Heart left ventricle (tissue), 16 donors: ENCODE measurements at regions not wholly inside any gene's neighbourhood (a gene's known extent, or its start where the extent isn't known, plus 50 kb on each side); places are given as distances from the start of the nearest gene placed in this dataset.
A peak's percentile ranks its signal among the peaks of the same experiment; 100 is the strongest.

Experiments
- ATAC-seq, 4 donors: fragments of 200-7000 bp; cut with Tn5 transposase; one replicate each; pipeline ENCODE4 v1.9.1; 2020 to 2022; ENCODE audit warnings: moderate library complexity in 4 of 4, mild to moderate bottlenecking in 3 of 4, moderate number of reproducible peaks in 1 of 4
- DNase-seq, 5 donors: peaks; one replicate each; pipeline ENCODE4 v3.0.0-alpha.2; 2020
- H3K27ac ChIP-seq, 12 donors: fragments of 200-600 bp; sonication (generic) in 4 of 12; one replicate each; pipeline versions ENCODE4 v1.5.0 to v1.8.0; 2016 to 2022; ENCODE audit warnings: mild to moderate bottlenecking in 2 of 12
- H3K27me3 ChIP-seq, 9 donors: fragments of 200-600 bp; sonication (generic) in 2 of 9; one replicate each; pipeline versions ENCODE4 v1.5.1 to v1.8.0; 2016 to 2022; ENCODE audit warnings: mild to moderate bottlenecking in 3 of 9
- H3K36me3 ChIP-seq, 9 donors: fragments of 200-600 bp; sonication (generic) in 2 of 9; one replicate each; pipeline versions ENCODE4 v1.5.0 to v1.8.0; 2018 to 2022; ENCODE audit warnings: mild to moderate bottlenecking in 2 of 9
- H3K4me1 ChIP-seq, 12 donors: fragments of 200-600 bp; sonication (generic) in 4 of 12; one replicate each; pipeline versions ENCODE4 v1.5.0 to v1.8.0; 2016 to 2022; ENCODE audit warnings: mild to moderate bottlenecking in 3 of 12
- H3K4me3 ChIP-seq, 12 donors: fragments of 200-600 bp; sonication (generic) in 4 of 12; one replicate each; pipeline versions ENCODE4 v1.5.0 to v1.8.0; 2017 to 2022; ENCODE audit warnings: mild to moderate bottlenecking in 9 of 12, moderate library complexity in 4 of 12
- H3K9me3 ChIP-seq, 12 donors: fragments of 200-600 bp; sonication (generic) in 4 of 12; one replicate each; pipeline versions ENCODE4 v1.5.0 to v1.8.0; 2016 to 2022; ENCODE audit warnings: mild to moderate bottlenecking in 1 of 12
- POLR2A ChIP-seq, 2 donors: fragments of 450-650 bp; IDR thresholded peaks; one replicate each; pipeline ENCODE4 v1.6.1; 2017; ENCODE audit warnings: antibody characterized with exemption in 2 of 2, mild to moderate bottlenecking in 2 of 2, moderate library complexity in 2 of 2
- WGBS, 4 donors: extraction: QIAGEN DNeasy Blood & Tissue Kit in 2 of 4; methylation state at CpG; one replicate each; pipeline versions ENCODE4 v1.1.5 to v1.1.7; 2013 to 2018; 5-methylcytosine and 5-hydroxymethylcytosine counted together
- intact Hi-C, 10 donors: fragments of 100-400 bp; cut with DNase I; formaldehyde crosslinking; loops; one replicate each; pipeline versions ENCODE4 v1.11.1 to v1.14.2; 2022
- TF ChIP-seq, protein P1 (sequence below), 12 donors: fragments of 200-600 bp; sonication (generic) in 4 of 12; IDR thresholded peaks; one replicate each; pipeline versions ENCODE4 v1.5.0 to v1.8.0; 2018 to 2022; ENCODE audit warnings: antibody characterized with exemption in 12 of 12, mild to moderate bottlenecking in 5 of 12
- donor health status: ischemic (EF 13 %, LVEDD 7.1; RV severe dilation, severe dysfunction).
- donor health status: healthy with polysubstance abuse.
- donor health status: DM: no; HTN: yes; CAD: no.
- donor health status: DM: no; HTN: no; CAD: no.
- donor health status: ischemic (EF 25% LVEDD 6.9; RV normal size, moderate dysfunction).
- donor health status: ischemic (EF 25% LVEDD 5.7; RV mildly dilated, moderate dysfunction).
- donor health status: healthy.
- donor health status: DM: yes; HTN: yes; CAD: no.
- donor health status: ischemic (EF 35%, LVEDD 5.7; RV mildly dilated, moderate dysfunction).
- donor health status: nonischemic (EF 11% LVEDD 7.7; RV severe dilation, severe dysfunction).
- donor health status: DM: yes; HTN: yes; CAD: no.
- donor health status: PGD.
- donor health status: ischemic (EF 29% LVEDD 5.4; RV normal size, mild dysfunction).
- donor health status: nonischemic (EF 23%, LVEDD 6.1; RV moderate dilation, normal function).

DNA sequence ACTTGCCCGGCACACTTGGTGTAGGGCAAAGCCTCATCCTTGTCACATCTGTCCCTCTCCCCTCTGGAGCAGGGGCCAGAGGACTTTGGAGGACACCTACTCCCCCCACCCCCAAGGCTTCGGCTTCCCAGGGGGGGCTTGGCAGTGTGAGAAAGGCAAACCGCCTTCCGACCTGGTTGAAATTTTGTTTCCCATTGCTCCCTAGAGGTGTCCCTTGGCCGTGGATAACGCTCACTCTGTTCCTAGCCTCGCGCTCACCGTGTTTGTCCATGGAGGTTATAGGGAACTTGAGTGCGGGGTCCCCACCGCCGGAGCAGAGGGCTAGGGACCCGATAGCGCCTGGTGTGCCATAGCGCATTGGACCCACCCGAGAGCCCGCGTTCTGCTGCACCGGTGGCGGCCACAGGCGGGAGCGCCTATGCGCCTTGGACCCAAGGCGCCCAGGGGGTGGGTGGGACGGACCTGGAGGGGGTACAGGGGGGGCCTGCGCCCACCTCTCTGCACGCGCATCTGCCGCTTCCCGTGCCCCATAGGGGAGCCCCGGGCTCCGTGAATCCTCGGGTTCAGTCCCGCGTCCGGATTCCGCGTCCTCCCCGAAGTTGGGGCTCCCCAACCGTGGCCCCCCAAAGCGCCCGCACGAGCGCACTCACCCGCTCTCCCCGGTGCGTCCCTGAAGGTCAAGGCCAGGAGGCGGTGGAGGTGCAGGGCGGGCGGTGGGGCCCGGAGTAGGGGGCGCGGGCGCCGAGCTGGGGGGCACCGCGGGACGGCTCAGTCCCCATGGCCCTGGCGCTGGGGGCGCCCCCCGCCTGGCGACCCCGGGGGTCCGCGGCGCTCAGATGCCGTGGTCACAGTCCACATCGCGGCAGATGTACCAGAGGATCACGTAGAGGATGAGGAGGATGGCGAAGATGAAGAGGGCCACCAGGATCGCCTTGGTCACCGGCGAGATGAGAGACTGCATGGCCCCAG, 82.7 kb upstream of the DHRSX start:
- Histone ChIP-seq H3K4me3 (peak overlapping the region in 6 of 12 donors; percentile 7 to 35 (median 28)), H3K27ac (no peak overlapping the region), H3K4me1 (peaks cover 0 to 19% (median 4%) of the 10 kb centered on the region in 12 donors), H3K27me3 (peaks cover 9 to 45% (median 30%) of the 10 kb centered on the region in 9 donors), H3K36me3 (no peaks in the 10 kb centered on the region), H3K9me3 (no peaks in the 10 kb centered on the region)
- intact Hi-C loops = loop anchor here in 1 of 10 donors (10.0 kb wide), 1 partner anchor 299 kb away; no protein-coding TSS in a partner anchor
- ATAC-seq (no peak), DNase-seq (no peak)
- TF ChIP-seq, protein P1, sequence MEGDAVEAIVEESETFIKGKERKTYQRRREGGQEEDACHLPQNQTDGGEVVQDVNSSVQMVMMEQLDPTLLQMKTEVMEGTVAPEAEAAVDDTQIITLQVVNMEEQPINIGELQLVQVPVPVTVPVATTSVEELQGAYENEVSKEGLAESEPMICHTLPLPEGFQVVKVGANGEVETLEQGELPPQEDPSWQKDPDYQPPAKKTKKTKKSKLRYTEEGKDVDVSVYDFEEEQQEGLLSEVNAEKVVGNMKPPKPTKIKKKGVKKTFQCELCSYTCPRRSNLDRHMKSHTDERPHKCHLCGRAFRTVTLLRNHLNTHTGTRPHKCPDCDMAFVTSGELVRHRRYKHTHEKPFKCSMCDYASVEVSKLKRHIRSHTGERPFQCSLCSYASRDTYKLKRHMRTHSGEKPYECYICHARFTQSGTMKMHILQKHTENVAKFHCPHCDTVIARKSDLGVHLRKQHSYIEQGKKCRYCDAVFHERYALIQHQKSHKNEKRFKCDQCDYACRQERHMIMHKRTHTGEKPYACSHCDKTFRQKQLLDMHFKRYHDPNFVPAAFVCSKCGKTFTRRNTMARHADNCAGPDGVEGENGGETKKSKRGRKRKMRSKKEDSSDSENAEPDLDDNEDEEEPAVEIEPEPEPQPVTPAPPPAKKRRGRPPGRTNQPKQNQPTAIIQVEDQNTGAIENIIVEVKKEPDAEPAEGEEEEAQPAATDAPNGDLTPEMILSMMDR (IDR thresholded peaks at IDR 0.05) = no peak
- no peak for TF ChIP-seq POLR2A (IDR thresholded peaks at IDR 0.05)
- WGBS, 4 donors = 3 to 6% (median 4%) methylated on average over 43 to 74 of the region's 74 CpGs

DNA sequence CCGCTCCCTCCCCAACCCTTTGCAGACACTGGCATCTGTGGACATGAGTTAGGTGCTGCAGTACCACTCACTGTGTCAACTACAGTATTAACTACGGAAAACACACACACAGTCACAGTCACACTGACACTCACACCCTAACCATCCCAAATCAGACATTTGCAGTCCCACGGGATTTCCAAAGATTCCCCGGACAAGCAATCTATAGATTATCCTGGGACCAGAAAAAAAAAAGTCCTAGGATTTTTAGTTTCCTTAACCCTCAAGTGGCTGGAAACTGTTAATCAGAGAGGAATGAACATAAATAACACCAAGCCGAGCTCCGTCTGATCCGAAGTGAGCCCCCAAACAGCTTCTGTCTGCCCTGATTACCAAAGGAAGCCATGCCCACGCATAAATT, 81.9 kb upstream of the DHRSX start:
- Histone ChIP-seq H3K27ac (no peak overlapping the region), H3K9me3 (no peaks in the 10 kb centered on the region), H3K36me3 (no peaks in the 10 kb centered on the region), H3K4me1 (peaks cover 0 to 19% (median 4%) of the 10 kb centered on the region in 12 donors), H3K4me3 (no peak overlapping the region), H3K27me3 (peaks cover 9 to 45% (median 30%) of the 10 kb centered on the region in 9 donors)
- TF ChIP-seq, protein P1 (IDR thresholded peaks at IDR 0.05) = no peak
- TF ChIP-seq POLR2A (IDR thresholded peaks at IDR 0.05) = no peak
- ATAC-seq (no peak), DNase-seq (no peak)
- intact Hi-C loops = loop anchor here in 1 of 10 donors (10.0 kb wide), 1 partner anchor 298 kb away; no protein-coding TSS in a partner anchor
- 23 to 27% (median 24%) methylated on average over 8 of the region's 8 CpGs for WGBS, 4 donors

DNA sequence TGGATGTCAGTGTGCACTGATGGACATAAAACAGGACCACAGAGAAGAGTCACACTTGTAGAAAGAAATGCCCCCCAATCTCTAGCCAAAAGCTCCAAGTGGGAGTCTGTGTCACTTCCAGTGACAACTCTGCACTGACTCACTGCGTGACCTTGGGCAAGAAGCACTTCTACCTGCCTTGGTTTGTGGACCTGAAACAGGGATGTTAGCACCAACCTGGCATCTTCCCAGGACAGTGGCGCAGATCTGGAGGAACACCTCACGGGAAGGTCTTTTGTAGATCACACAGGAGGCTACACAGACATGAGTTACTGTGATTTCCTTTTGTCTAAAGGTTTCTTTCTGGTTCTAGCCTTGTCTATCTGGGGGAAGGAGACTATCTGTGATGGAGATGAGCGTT, 80.5 kb upstream of the DHRSX start:
- ATAC-seq (no peak), DNase-seq (no peak)
- WGBS, 4 donors = 86 to 87% (median 86%) methylated on average over 4 of the region's 4 CpGs
- H3K4me3 ChIP-seq = no peak overlapping the region
- H3K27ac ChIP-seq = no peak overlapping the region
- no peaks in the 10 kb centered on the region for H3K9me3 ChIP-seq
- intact Hi-C loops = loop anchor here in 1 of 10 donors (10.0 kb wide), 1 partner anchor 296 kb away; no protein-coding TSS in a partner anchor
- H3K36me3 ChIP-seq = no peaks in the 10 kb centered on the region
- peaks cover 0 to 19% (median 4%) of the 10 kb centered on the region in 12 donors for H3K4me1 ChIP-seq
- peaks cover 9 to 45% (median 30%) of the 10 kb centered on the region in 9 donors for H3K27me3 ChIP-seq
- TF ChIP-seq, protein P1 (IDR thresholded peaks at IDR 0.05) = no peak
- TF ChIP-seq POLR2A (IDR thresholded peaks at IDR 0.05) = no peak

DNA sequence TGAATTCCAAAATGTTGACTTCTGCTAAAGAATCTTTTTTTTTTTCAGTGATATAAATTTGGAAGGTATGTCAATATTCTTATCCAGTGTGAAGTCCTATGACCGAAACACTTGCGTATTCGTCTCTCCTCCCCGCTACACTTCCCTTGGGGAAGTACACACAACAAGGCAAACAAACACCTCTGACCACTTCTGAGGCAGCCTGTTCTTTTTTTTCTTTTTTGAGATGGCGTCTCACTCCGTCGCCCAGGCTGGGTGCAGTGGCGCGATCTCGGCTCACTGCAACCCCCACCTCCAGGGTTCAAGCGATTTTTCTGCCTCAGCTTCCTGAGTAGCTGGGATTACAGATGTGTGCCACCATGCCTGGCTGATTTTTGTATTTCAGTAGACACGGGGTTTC, 78.1 kb upstream of the DHRSX start:
- peaks cover 9 to 28% (median 27%) of the 10 kb centered on the region in 9 donors for H3K27me3 ChIP-seq
- H3K4me1 ChIP-seq = peaks cover 0 to 14% (median 4%) of the 10 kb centered on the region in 12 donors
- H3K36me3 ChIP-seq = no peaks in the 10 kb centered on the region
- no peak for ATAC-seq
- no peak for TF ChIP-seq POLR2A (IDR thresholded peaks at IDR 0.05)
- TF ChIP-seq, protein P1 (IDR thresholded peaks at IDR 0.05) = no peak
- DNase-seq = no peak
- intact Hi-C loops = no loop called here
- H3K9me3 ChIP-seq = no peaks in the 10 kb centered on the region
- 75 to 84% (median 82%) methylated on average over 12 of the region's 12 CpGs for WGBS, 4 donors
- H3K4me3 ChIP-seq = no peak overlapping the region
- no peak overlapping the region for H3K27ac ChIP-seq
